ENCODE measurements at regions not wholly inside any gene's neighbourhood (a gene's known extent, or its start where the extent isn't known, plus 50 kb on each side); places are given as distances from the start of the nearest gene placed in this dataset.

DNA sequence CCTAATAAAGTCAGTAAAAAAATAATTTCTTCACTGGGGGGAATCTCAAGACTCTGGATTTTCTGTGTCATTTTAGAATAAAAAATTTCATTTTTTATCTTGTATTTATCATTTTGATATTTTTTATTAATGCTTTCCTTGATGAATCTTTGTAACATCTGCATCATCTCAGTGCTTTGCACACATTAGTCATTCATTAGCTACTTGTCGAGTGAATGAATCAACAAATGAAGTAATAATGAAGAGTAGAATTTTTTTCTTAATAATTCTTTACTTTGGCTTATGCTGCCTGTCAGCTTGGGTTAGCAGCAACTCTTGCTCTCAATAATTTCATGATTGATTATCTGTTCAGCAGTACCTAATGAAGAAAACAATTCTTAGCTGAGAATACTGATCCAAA is 530.8 kb downstream of the GRXCR1 start:
- TF ChIP-seq, protein P1, sequence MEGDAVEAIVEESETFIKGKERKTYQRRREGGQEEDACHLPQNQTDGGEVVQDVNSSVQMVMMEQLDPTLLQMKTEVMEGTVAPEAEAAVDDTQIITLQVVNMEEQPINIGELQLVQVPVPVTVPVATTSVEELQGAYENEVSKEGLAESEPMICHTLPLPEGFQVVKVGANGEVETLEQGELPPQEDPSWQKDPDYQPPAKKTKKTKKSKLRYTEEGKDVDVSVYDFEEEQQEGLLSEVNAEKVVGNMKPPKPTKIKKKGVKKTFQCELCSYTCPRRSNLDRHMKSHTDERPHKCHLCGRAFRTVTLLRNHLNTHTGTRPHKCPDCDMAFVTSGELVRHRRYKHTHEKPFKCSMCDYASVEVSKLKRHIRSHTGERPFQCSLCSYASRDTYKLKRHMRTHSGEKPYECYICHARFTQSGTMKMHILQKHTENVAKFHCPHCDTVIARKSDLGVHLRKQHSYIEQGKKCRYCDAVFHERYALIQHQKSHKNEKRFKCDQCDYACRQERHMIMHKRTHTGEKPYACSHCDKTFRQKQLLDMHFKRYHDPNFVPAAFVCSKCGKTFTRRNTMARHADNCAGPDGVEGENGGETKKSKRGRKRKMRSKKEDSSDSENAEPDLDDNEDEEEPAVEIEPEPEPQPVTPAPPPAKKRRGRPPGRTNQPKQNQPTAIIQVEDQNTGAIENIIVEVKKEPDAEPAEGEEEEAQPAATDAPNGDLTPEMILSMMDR (conservative IDR thresholded peaks at IDR 0.05 in 1 of 2, IDR thresholded peaks at IDR 0.05 in 1 of 2; ENCODE audit: low read depth in 1 of 2, low read length in 2 of 2): no peak
- no peak for TF ChIP-seq EZH2 (IDR thresholded peaks at IDR 0.05; ENCODE audit: low read length, missing control alignments)
